H1 (cell line): ENCODE measurements at regions not wholly inside any gene's neighbourhood (a gene's known extent, or its start where the extent isn't known, plus 50 kb on each side); places are given as distances from the start of the nearest gene placed in this dataset.

ENCODE experiments used
- CTCF ChIA-PET: fragments of 300-600 bp; sonication (Branson Sonifier 250); formaldehyde crosslinking; loops from one replicate; lab custom pipeline; 2021; ENCODE audit not compliant: partially characterized antibody; lab: Charles Lee
- POLR2A ChIA-PET: fragments of 300-600 bp; sonication (Branson Sonifier 250); formaldehyde crosslinking; loops from one replicate; lab custom pipeline; 2021; ENCODE audit warnings: inconsistent platforms; ENCODE audit not compliant: partially characterized antibody; lab: Charles Lee
- DNase-seq, 2 experiments: peaks; one replicate each; pipeline versions ENCODE4 v3.0.0 to v3.0.0-alpha.2; 2010 to 2022; ENCODE audit warnings: low spot score in 2 of 2, low read depth in 1 of 2, mixed read lengths in 1 of 2
- FAIRE-seq: peaks from 2 replicates; lab custom pipeline; 2011; peaks lifted over from hg19 to GRCh38; lab: Jason Lieb, UNC
- H2AFZ ChIP-seq: 2 replicates; pipeline ENCODE4 v1.8.1; 2012; ENCODE audit warnings: low read length, inconsistent platforms
- H2AK5ac ChIP-seq: 2 replicates; pipeline ENCODE4 v1.6.1; 2013; ENCODE audit warnings: low read depth, low read length
- H2BK120ac ChIP-seq: replicated peaks from 2 replicates; pipeline ENCODE3; 2013; ENCODE audit warnings: low read depth, low read length, inconsistent platforms
- H2BK12ac ChIP-seq: 2 replicates; pipeline ENCODE4 v1.6.1; 2013; ENCODE audit warnings: low read depth, low read length
- H2BK15ac ChIP-seq: 2 replicates; pipeline ENCODE4 v1.6.1; 2013; ENCODE audit warnings: low read length
- H2BK20ac ChIP-seq: 2 replicates; pipeline ENCODE4 v1.6.1; 2013; ENCODE audit warnings: low read length
- H2BK5ac ChIP-seq: 2 replicates; pipeline ENCODE4 v1.6.1; 2013; ENCODE audit warnings: low read depth, low read length
- H3K14ac ChIP-seq: 2 replicates; pipeline ENCODE4 v1.6.1; 2013; ENCODE audit warnings: inconsistent platforms; ENCODE audit not compliant: insufficient read length
- H3K18ac ChIP-seq: 2 replicates; pipeline ENCODE4 v1.6.1; 2013; ENCODE audit warnings: low read length; ENCODE audit errors: extremely low read depth
- H3K23ac ChIP-seq: 2 replicates; pipeline ENCODE4 v1.6.1; 2013; ENCODE audit warnings: inconsistent platforms; ENCODE audit not compliant: insufficient read length
- H3K23me2 ChIP-seq: 2 replicates; pipeline ENCODE4 v1.6.1; 2013; ENCODE audit warnings: low read depth, low read length
- H3K27ac ChIP-seq: 2 replicates; pipeline ENCODE4 v1.6.1; 2011; ENCODE audit warnings: low read depth, low read length, inconsistent platforms
- H3K27me3 ChIP-seq, 4 experiments: replicated peaks in 1 of 4; 1 replicate in 1 of 4; 2 replicates in 3 of 4; pipeline versions ENCODE4 v1.6.1 to v1.8.1; 2011 to 2013; ENCODE audit warnings: low read length in 3 of 4, mild to moderate bottlenecking in 3 of 4, inconsistent platforms in 2 of 4, mixed read lengths in 2 of 4, moderate library complexity in 1 of 4; ENCODE audit not compliant: control insufficient read depth in 3 of 4, insufficient read depth in 3 of 4; ENCODE audit errors: extremely low read depth in 1 of 4
- H3K36me3 ChIP-seq, 4 experiments: 2 replicates each; pipeline versions ENCODE4 v1.6.1 to v1.8.1; 2011 to 2013; ENCODE audit warnings: mild to moderate bottlenecking in 4 of 4, low read length in 3 of 4, moderate library complexity in 2 of 4, control low read depth in 1 of 4, inconsistent platforms in 1 of 4; ENCODE audit not compliant: insufficient read depth in 4 of 4, control insufficient read depth in 2 of 4
- H3K4ac ChIP-seq: replicated peaks from 2 replicates; pipeline ENCODE3; 2013; ENCODE audit warnings: low read length, low read depth, mixed read lengths, inconsistent platforms; ENCODE audit not compliant: insufficient read length
- H3K4me1 ChIP-seq, 4 experiments: replicated peaks in 1 of 4; 1 replicate in 1 of 4; 2 replicates in 3 of 4; pipeline versions ENCODE4 v1.6.1 to v1.8.1; 2011 to 2013; ENCODE audit warnings: low read length in 3 of 4, inconsistent platforms in 2 of 4, mixed read lengths in 1 of 4; ENCODE audit not compliant: insufficient read depth in 4 of 4, control insufficient read depth in 3 of 4
- H3K4me2 ChIP-seq, 2 experiments: 2 replicates each; pipeline versions ENCODE4 v1.6.1 to v1.8.1; 2011 to 2013; ENCODE audit warnings: low read depth in 2 of 2, low read length in 2 of 2, control low read depth in 1 of 2, inconsistent platforms in 1 of 2, mild to moderate bottlenecking in 1 of 2; ENCODE audit not compliant: insufficient read depth in 1 of 2
- H3K4me3 ChIP-seq, 4 experiments: fragments of 200-600, 300-600 bp in 1 of 4; sonication (generic), shearing (Covaris generic), sonication (Bioruptor Twin) in 1 of 4; 2 replicates each; pipeline versions ENCODE4 v1.5.1 to v1.8.1; 2011 to 2016; ENCODE audit warnings: low read length in 4 of 4, low read depth in 3 of 4, control low read depth in 2 of 4, inconsistent platforms in 2 of 4, mild to moderate bottlenecking in 2 of 4, mixed read lengths in 1 of 4, moderate library complexity in 1 of 4; ENCODE audit not compliant: insufficient read depth in 2 of 4; ENCODE audit errors: extremely low read depth in 1 of 4
- H3K56ac ChIP-seq: replicated peaks from 2 replicates; pipeline ENCODE3; 2013; ENCODE audit warnings: low read depth, mild to moderate bottlenecking, mixed read lengths, low read length, inconsistent platforms; ENCODE audit not compliant: insufficient read length
- H3K79me1 ChIP-seq: 2 replicates; pipeline ENCODE4 v1.6.1; 2013; ENCODE audit warnings: low read depth, low read length, control low read depth
- H3K79me2 ChIP-seq, 2 experiments: 2 replicates each; pipeline versions ENCODE4 v1.6.1 to v1.8.1; 2012 to 2013; ENCODE audit warnings: low read length in 2 of 2, mild to moderate bottlenecking in 2 of 2, inconsistent platforms in 1 of 2; ENCODE audit not compliant: insufficient read depth in 2 of 2, control insufficient read depth in 1 of 2
- H3K9ac ChIP-seq, 4 experiments: replicated peaks in 1 of 4; 1 replicate in 1 of 4; 2 replicates in 3 of 4; pipeline versions ENCODE4 v1.6.1 to v1.8.1; 2011 to 2013; ENCODE audit warnings: low read depth in 3 of 4, low read length in 3 of 4, control low read depth in 2 of 4, mild to moderate bottlenecking in 2 of 4, moderate library complexity in 2 of 4, inconsistent platforms in 1 of 4; ENCODE audit errors: extremely low read depth in 1 of 4
- H3K9me3 ChIP-seq, 2 experiments: 2 replicates each; pipeline versions ENCODE4 v1.6.1 to v1.8.1; 2012 to 2013; ENCODE audit warnings: mild to moderate bottlenecking in 2 of 2, moderate library complexity in 2 of 2, control low read depth in 1 of 2, inconsistent platforms in 1 of 2, low read depth in 1 of 2, low read length in 1 of 2, mixed read lengths in 1 of 2; ENCODE audit not compliant: insufficient read depth in 2 of 2
- H4K20me1 ChIP-seq, 2 experiments: replicated peaks in 1 of 2; 2 replicates each; pipeline versions ENCODE3 to v1.8.1; 2011 to 2013; ENCODE audit warnings: inconsistent platforms in 2 of 2, low read length in 2 of 2, mild to moderate bottlenecking in 1 of 2; ENCODE audit not compliant: insufficient read depth in 2 of 2, control insufficient read depth in 1 of 2
- H4K5ac ChIP-seq: 2 replicates; pipeline ENCODE4 v1.6.1; 2013; ENCODE audit warnings: low read length, low read depth, mixed read lengths, inconsistent platforms; ENCODE audit not compliant: insufficient read length
- H4K8ac ChIP-seq: 2 replicates; pipeline ENCODE4 v1.8.0; 2013; ENCODE audit warnings: mild to moderate bottlenecking, moderate library complexity, low read length, inconsistent platforms; ENCODE audit not compliant: insufficient read depth; ENCODE audit errors: extremely low read depth
- H4K91ac ChIP-seq: replicated peaks from 2 replicates; pipeline ENCODE3; 2013; ENCODE audit warnings: low read length, mixed read lengths, inconsistent platforms; ENCODE audit not compliant: insufficient read length
- ASH2L ChIP-seq: fragments of 200-600, 300-600 bp; sonication (generic); IDR thresholded peaks from one replicate; pipeline ENCODE4 v1.7.1; 2017; ENCODE audit warnings: low read length
- BACH1 ChIP-seq: IDR thresholded peaks from 2 replicates; pipeline ENCODE4 v1.6.1; 2012; ENCODE audit warnings: low read length, improper control_type of control experiment
- CEBPB ChIP-seq: IDR thresholded peaks from 2 replicates; pipeline ENCODE4 v1.6.1; 2012; ENCODE audit warnings: low read depth, low read length
- EGR1 ChIP-seq: IDR thresholded peaks from 2 replicates; pipeline ENCODE4 v1.6.1; 2011; ENCODE audit warnings: low read depth, low read length, borderline replicate concordance
- EP300 ChIP-seq, 2 experiments: IDR thresholded peaks; 1 replicate in 1 of 2; 2 replicates in 1 of 2; pipeline ENCODE4 v1.6.1; 2011 to 2012; ENCODE audit warnings: low read depth in 2 of 2, low read length in 2 of 2, mild to moderate bottlenecking in 2 of 2, borderline replicate concordance in 1 of 2, inconsistent platforms in 1 of 2, moderate library complexity in 1 of 2
- GABPA ChIP-seq: IDR thresholded peaks from 2 replicates; pipeline ENCODE4 v1.6.1; 2011; ENCODE audit warnings: mild to moderate bottlenecking, low read length, moderate library complexity, borderline replicate concordance; ENCODE audit not compliant: insufficient read depth
- KDM4A ChIP-seq: IDR thresholded peaks from one replicate; pipeline ENCODE4 v1.7.1; 2012; ENCODE audit warnings: low read depth, mild to moderate bottlenecking, moderate library complexity, low read length, inconsistent platforms; ENCODE audit not compliant: severe bottlenecking
- NANOG ChIP-seq: IDR thresholded peaks from 2 replicates; pipeline ENCODE4 v1.6.1; 2011; ENCODE audit warnings: low read length, low read depth, mild to moderate bottlenecking, inconsistent platforms; ENCODE audit not compliant: insufficient read depth, poor library complexity, severe bottlenecking
- PHF8 ChIP-seq: fragments of 200-600 bp; sonication (generic); conservative IDR thresholded peaks from 2 replicates; pipeline ENCODE4 v1.7.1; 2012; ENCODE audit warnings: low read depth, mild to moderate bottlenecking, inconsistent platforms, low read length, moderate library complexity
- RFX5 ChIP-seq: IDR thresholded peaks from 2 replicates; pipeline ENCODE4 v1.6.1; 2011; ENCODE audit warnings: low read depth, low read length, improper control_type of control experiment, borderline replicate concordance
- TAF1 ChIP-seq: IDR thresholded peaks from 2 replicates; pipeline ENCODE4 v1.6.1; 2011; ENCODE audit warnings: mild to moderate bottlenecking, low read depth, low read length
- TCF12 ChIP-seq: IDR thresholded peaks from 2 replicates; pipeline ENCODE4 v1.6.1; 2011; ENCODE audit warnings: low read depth, mild to moderate bottlenecking, low read length
- ZNF274 ChIP-seq: IDR thresholded peaks from 2 replicates; pipeline ENCODE4 v1.7.0; 2012; ENCODE audit warnings: low read length, borderline replicate concordance; ENCODE audit errors: extremely low read depth
- WGBS, 2 experiments: shearing (Covaris generic) in 1 of 2; methylation state at CpG; one replicate each; pipeline versions ENCODE4 v1.1.6 to v1.1.7; 2013 to 2015; ENCODE audit warnings: low lambda C conversion rate in 2 of 2, mixed read lengths in 2 of 2, inconsistent platforms in 1 of 2, low coverage in 1 of 2, missing lambda C conversion rate in 1 of 2; ENCODE audit not compliant: insufficient replicate concordance in 2 of 2, insufficient coverage in 1 of 2, insufficient read length in 1 of 2; ENCODE audit errors: extremely low coverage in 1 of 2, missing lambda C conversion rate in 1 of 2; 5-methylcytosine and 5-hydroxymethylcytosine counted together
- TF ChIP-seq, protein P1 (sequence below): IDR thresholded peaks from 2 replicates; pipeline ENCODE4 v1.6.1; 2012; ENCODE audit warnings: inconsistent platforms

- H3K79me2 ChIP-seq = peaks cover 0 to 29% of the 10 kb centered on the region in 2 experiments; a peak in 2 of 4 replicates
- no peaks in the 10 kb centered on the region for H3K23me2 ChIP-seq
- no peak for FAIRE-seq
- H3K4me1 ChIP-seq = no peaks in the 10 kb centered on the region
- no peak overlapping the region for H2BK120ac ChIP-seq
- no peak overlapping the region for H2AFZ ChIP-seq
- peaks cover 0 to 16% (median 1%) of the 10 kb centered on the region in 4 experiments; a peak in 4 of 8 replicates for H3K36me3 ChIP-seq
- no peak overlapping the region for H3K4me2 ChIP-seq
- no peak overlapping the region for H2BK5ac ChIP-seq
- no peak for DNase-seq
- WGBS, 2 experiments = 97% methylated on average over 2 of the region's 2 CpGs; no CpG with 5 or more reads in 1 of the 2 experiments
- H3K18ac ChIP-seq = no peak overlapping the region
- no peak overlapping the region for H3K23ac ChIP-seq
- H4K5ac ChIP-seq = no peak overlapping the region
- no peaks in the 10 kb centered on the region for H3K27me3 ChIP-seq
- H2BK15ac ChIP-seq = no peak overlapping the region
- H3K9ac ChIP-seq = no peak overlapping the region
- H2AK5ac ChIP-seq = no peak overlapping the region
- no peak overlapping the region for H3K56ac ChIP-seq
- H4K20me1 ChIP-seq = peaks cover 0 to 3% of the 10 kb centered on the region in 2 experiments
- H3K4ac ChIP-seq = no peak overlapping the region
- H2BK20ac ChIP-seq = no peak overlapping the region
- H4K91ac ChIP-seq = no peak overlapping the region
- no peak overlapping the region for H3K27ac ChIP-seq
- no peak overlapping the region for H2BK12ac ChIP-seq
- no peaks in the 10 kb centered on the region for H3K79me1 ChIP-seq
- CTCF ChIA-PET = interaction anchor here (1.1 to 1.3 kb wide), 2 partner anchors 13 to 14 kb away, joined by 3 read pairs; no protein-coding TSS in a partner anchor
- no peaks in the 10 kb centered on the region for H3K9me3 ChIP-seq
- no peak overlapping the region for H4K8ac ChIP-seq
- no peak overlapping the region for H3K14ac ChIP-seq
- POLR2A ChIA-PET = interaction anchor here (0.9 to 1.4 kb wide), 4 partner anchors 12 to 91 kb away, joined by 3 to 4 read pairs (median 3); no protein-coding TSS in a partner anchor
- H3K4me3 ChIP-seq = no peak overlapping the region
- TF ChIP-seq ZNF274 (no peak), TCF12 (no peak), NANOG (no peak), EGR1 (no peak), PHF8 (no peak), BACH1 (no peak), EP300 (IDR thresholded peaks at IDR 0.05; ENCODE audit: borderline replicate concordance in 1 of 2, low read depth in 2 of 2, low read length in 2 of 2) (no peak), CEBPB (no peak), GABPA (no peak), KDM4A (no peak), RFX5 (no peak), TAF1 (no peak), ASH2L (no peak)
- TF ChIP-seq, protein P1, sequence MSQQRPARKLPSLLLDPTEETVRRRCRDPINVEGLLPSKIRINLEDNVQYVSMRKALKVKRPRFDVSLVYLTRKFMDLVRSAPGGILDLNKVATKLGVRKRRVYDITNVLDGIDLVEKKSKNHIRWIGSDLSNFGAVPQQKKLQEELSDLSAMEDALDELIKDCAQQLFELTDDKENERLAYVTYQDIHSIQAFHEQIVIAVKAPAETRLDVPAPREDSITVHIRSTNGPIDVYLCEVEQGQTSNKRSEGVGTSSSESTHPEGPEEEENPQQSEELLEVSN = no peak
Measured at GRCh38 chrX:74234818-74235217, 69.2 kb upstream of the ZCCHC13 start.
